ENCODE measurements at regions not wholly inside any gene's neighbourhood (a gene's known extent, or its start where the extent isn't known, plus 50 kb on each side); places are given as distances from the start of the nearest gene placed in this dataset.

GRCh38 chr9:86639899-86640379 lies 285.7 kb upstream of the TUT7 start:
- Histone ChIP-seq H3K9me3 (replicated peaks) (no peaks in the 10 kb centered on the region), H3K4me1 (no peaks in the 10 kb centered on the region), H3K27ac (replicated peaks) (no peak overlapping the region), H3K27me3 (ENCODE audit: low read depth) (peaks cover 14% of the 10 kb centered on the region), H3K4me3 (no peak overlapping the region), H3K36me3 (no peaks in the 10 kb centered on the region)
- no peak for TF ChIP-seq CTCF (IDR thresholded peaks at IDR 0.05; ENCODE audit: borderline replicate concordance)
- intact Hi-C loops (cut with micrococcal nuclease), result no loop called here
- DNase-seq, result no peak

- H3K4me3 ChIP-seq, result no peak overlapping the region
- no peak for DNase-seq
- H3K9me3 ChIP-seq (replicated peaks), result peaks cover 2% of the 10 kb centered on the region
- no peak for TF ChIP-seq CTCF (IDR thresholded peaks at IDR 0.05; ENCODE audit: borderline replicate concordance)
- no peaks in the 10 kb centered on the region for H3K36me3 ChIP-seq
- intact Hi-C loops (cut with micrococcal nuclease), result no loop called here
- H3K27me3 ChIP-seq (ENCODE audit: low read depth), result peaks cover 21% of the 10 kb centered on the region
- H3K27ac ChIP-seq (replicated peaks), result no peak overlapping the region
- no peaks in the 10 kb centered on the region for H3K4me1 ChIP-seq
Observed at GRCh38 chr9:86639287-86639686, 285.1 kb upstream of the TUT7 start.

GRCh38 chr9:86638109-86638508 lies 283.9 kb upstream of the TUT7 start:
- intact Hi-C loops (cut with micrococcal nuclease), result no loop called here
- H3K27ac ChIP-seq (replicated peaks), result no peak overlapping the region
- H3K4me3 ChIP-seq, result no peak overlapping the region
- H3K9me3 ChIP-seq (replicated peaks), result peaks cover 3% of the 10 kb centered on the region
- no peak for DNase-seq
- TF ChIP-seq CTCF (IDR thresholded peaks at IDR 0.05; ENCODE audit: borderline replicate concordance), result no peak
- no peaks in the 10 kb centered on the region for H3K36me3 ChIP-seq
- H3K27me3 ChIP-seq (ENCODE audit: low read depth), result peaks cover 32% of the 10 kb centered on the region
- no peaks in the 10 kb centered on the region for H3K4me1 ChIP-seq

- Histone ChIP-seq H3K27ac (replicated peaks) (no peak overlapping the region), H3K4me3 (no peak overlapping the region), H3K9me3 (replicated peaks) (peaks cover 3% of the 10 kb centered on the region), H3K27me3 (ENCODE audit: low read depth) (peaks cover 31% of the 10 kb centered on the region), H3K36me3 (no peaks in the 10 kb centered on the region), H3K4me1 (no peaks in the 10 kb centered on the region)
- TF ChIP-seq CTCF (IDR thresholded peaks at IDR 0.05; ENCODE audit: borderline replicate concordance), result peak; percentile 52
- DNase-seq, result peak; percentile 16
- intact Hi-C loops (cut with micrococcal nuclease), result no loop called here
Observed at GRCh38 chr9:86637515-86637914, 283.3 kb upstream of the TUT7 start.

GRCh38 chr9:86636519-86636918 lies 282.3 kb upstream of the TUT7 start:
- DNase-seq, result no peak
- intact Hi-C loops (cut with micrococcal nuclease), result no loop called here
- Histone ChIP-seq H3K4me1 (no peaks in the 10 kb centered on the region), H3K27ac (replicated peaks) (no peak overlapping the region), H3K27me3 (ENCODE audit: low read depth) (peaks cover 30% of the 10 kb centered on the region), H3K36me3 (no peaks in the 10 kb centered on the region), H3K9me3 (replicated peaks) (peaks cover 3% of the 10 kb centered on the region), H3K4me3 (no peak overlapping the region)
- TF ChIP-seq CTCF (IDR thresholded peaks at IDR 0.05; ENCODE audit: borderline replicate concordance), result no peak

GRCh38 chr9:86636038-86636437 lies 281.8 kb upstream of the TUT7 start:
- TF ChIP-seq CTCF (IDR thresholded peaks at IDR 0.05; ENCODE audit: borderline replicate concordance), result no peak
- H3K9me3 ChIP-seq (replicated peaks), result peaks cover 3% of the 10 kb centered on the region
- intact Hi-C loops (cut with micrococcal nuclease), result no loop called here
- no peak overlapping the region for H3K27ac ChIP-seq (replicated peaks)
- H3K27me3 ChIP-seq (ENCODE audit: low read depth), result peaks cover 30% of the 10 kb centered on the region
- H3K4me1 ChIP-seq, result no peaks in the 10 kb centered on the region
- no peak overlapping the region for H3K4me3 ChIP-seq
- no peaks in the 10 kb centered on the region for H3K36me3 ChIP-seq
- DNase-seq, result no peak
